Erythroblast (primary cell): ENCODE measurements at regions not wholly inside any gene's neighbourhood (a gene's known extent, or its start where the extent isn't known, plus 50 kb on each side); places are given as distances from the start of the nearest gene placed in this dataset.

Experiments used
- GATA1 ChIP-seq: IDR thresholded peaks from 2 replicates; pipeline ENCODE4 v1.6.1; 2011; ENCODE audit warnings: low read depth, mild to moderate bottlenecking, control low read depth, low read length, moderate library complexity
- POLR2A ChIP-seq: IDR thresholded peaks from 2 replicates; pipeline ENCODE4 v1.6.1; 2011; ENCODE audit warnings: mild to moderate bottlenecking, low read length

- TF ChIP-seq POLR2A (no peak), GATA1 (no peak)
These were observed 251.3 kb downstream of the ANKRD60 start for GRCh38 chr20:57977141-57977540.
